ENCODE measurements at regions not wholly inside any gene's neighbourhood (a gene's known extent, or its start where the extent isn't known, plus 50 kb on each side); places are given as distances from the start of the nearest gene placed in this dataset.

GRCh38 chr10:88111294-88111693 lies 247.9 kb downstream of the PTEN start:
- DNase-seq: no peak

GRCh38 chr10:88113232-88113631 lies 249.8 kb downstream of the PTEN start:
- DNase-seq: no peak

GRCh38 chr10:88113657-88114272 lies 250.3 kb downstream of the PTEN start:
- DNase-seq: no peak

GRCh38 chr10:88114368-88114767 lies 250.9 kb downstream of the PTEN start:
- DNase-seq: peak; percentile 10

GRCh38 chr10:88115407-88115806 lies 252.0 kb downstream of the PTEN start:
- no peak for DNase-seq

- DNase-seq: no peak
These were observed 252.5 kb downstream of the PTEN start for GRCh38 chr10:88115968-88116367.

GRCh38 chr10:88116481-88116880 lies 253.1 kb downstream of the PTEN start:
- no peak for DNase-seq

GRCh38 chr10:88116971-88117626 lies 253.7 kb downstream of the PTEN start:
- DNase-seq: no peak

- DNase-seq: no peak
These were observed 254.6 kb downstream of the PTEN start for GRCh38 chr10:88117869-88118632.

GRCh38 chr10:88118729-88119128 lies 255.3 kb downstream of the PTEN start:
- no peak for DNase-seq

GRCh38 chr10:88119160-88119559 lies 255.7 kb downstream of the PTEN start:
- no peak for DNase-seq

- no peak for DNase-seq
These were observed 256.6 kb downstream of the PTEN start for GRCh38 chr10:88120075-88120474.

GRCh38 chr10:88120599-88121333 lies 257.3 kb downstream of the PTEN start:
- no peak for DNase-seq

GRCh38 chr10:88121361-88121760 lies 257.9 kb downstream of the PTEN start:
- DNase-seq: no peak

- no peak for DNase-seq
These were observed 258.7 kb downstream of the PTEN start for GRCh38 chr10:88122145-88122544.

- no peak for DNase-seq
These were observed 259.2 kb downstream of the PTEN start for GRCh38 chr10:88122576-88122975.

- DNase-seq: no peak
These were observed 262.3 kb downstream of the PTEN start for GRCh38 chr10:88125766-88126165.

- no peak for DNase-seq
These were observed 263.3 kb downstream of the PTEN start for GRCh38 chr10:88126699-88127098.

- DNase-seq: no peak
These were observed 263.8 kb downstream of the PTEN start for GRCh38 chr10:88127269-88127668.

- no peak for DNase-seq
These were observed 264.3 kb downstream of the PTEN start for GRCh38 chr10:88127766-88128165.

GRCh38 chr10:88129013-88129412 lies 265.6 kb downstream of the PTEN start:
- no peak for DNase-seq

GRCh38 chr10:88130912-88131311 lies 267.5 kb downstream of the PTEN start:
- DNase-seq: no peak

- DNase-seq: no peak
These were observed 268.2 kb downstream of the PTEN start for GRCh38 chr10:88131511-88132139.

Data from NCI-H2107 (cell line).